Memory B cell (primary cell): ENCODE measurements at regions not wholly inside any gene's neighbourhood (a gene's known extent, or its start where the extent isn't known, plus 50 kb on each side); places are given as distances from the start of the nearest gene placed in this dataset.
"Not testable (repeated sequence)": the region's sequence is repeated elsewhere in the genome, so short reads cannot be mapped to it uniquely, and the experiment has no call there.

Experiments
- ATAC-seq: fragments of 150-1000 bp; cut with Tn5 transposase; 2 replicates; pipeline ENCODE4 v1.10.0; 2021; ENCODE audit warnings: low read depth, mild to moderate bottlenecking, moderate library complexity
- DNase-seq, 2 donors: peaks; one replicate each; pipeline ENCODE4 v3.0.0; 2022; ENCODE audit warnings: low spot score in 2 of 2
- H3K27ac Mint-ChIP-seq: one replicate; pipeline ENCODE4 v1.8.0; 2022; ENCODE audit warnings: mild to moderate bottlenecking, moderate library complexity, mixed read lengths
- H3K27me3 Mint-ChIP-seq: one replicate; pipeline ENCODE4 v1.8.0; 2022; ENCODE audit warnings: mixed read lengths
- H3K36me3 Mint-ChIP-seq: one replicate; pipeline ENCODE4 v1.8.0; 2022; ENCODE audit warnings: mild to moderate bottlenecking, mixed read lengths
- H3K4me1 Mint-ChIP-seq: one replicate; pipeline ENCODE4 v1.8.0; 2022; ENCODE audit warnings: mixed read lengths
- H3K4me3 Mint-ChIP-seq: one replicate; pipeline ENCODE4 v1.8.0; 2022; ENCODE audit warnings: mild to moderate bottlenecking, moderate library complexity, mixed read lengths
- H3K9me3 Mint-ChIP-seq: one replicate; pipeline ENCODE4 v1.8.0; 2022; ENCODE audit warnings: mixed read lengths

DNA sequence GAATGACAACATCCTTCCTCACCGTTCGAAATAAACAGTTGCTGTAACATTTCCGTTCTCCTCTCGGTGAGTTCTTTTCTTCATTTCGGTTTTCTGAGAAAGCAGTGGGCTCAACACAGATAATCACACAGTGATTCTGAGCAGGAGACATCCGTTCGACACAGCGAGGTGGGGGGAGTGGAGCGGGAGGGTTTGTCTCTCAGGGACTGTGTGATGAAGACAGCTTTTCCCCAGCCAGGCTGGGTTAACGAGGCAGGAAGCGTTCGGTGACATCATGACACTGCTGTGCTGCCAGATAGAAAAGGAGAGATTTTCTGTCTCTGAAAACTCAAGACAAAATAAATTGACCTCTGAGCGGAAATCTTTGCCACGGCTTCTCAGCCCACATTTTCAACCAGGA is 119.3 kb downstream of the CRLF2 start:
- DNase-seq (no peak), ATAC-seq (no peak)
- Mint-ChIP-seq H3K27me3 (no peaks in the 10 kb centered on the region), H3K9me3 (peaks cover 4% of the 10 kb centered on the region), H3K27ac (no peak overlapping the region), H3K4me3 (no peak overlapping the region), H3K36me3 (no peaks in the 10 kb centered on the region), H3K4me1 (no peaks in the 10 kb centered on the region)

- Mint-ChIP-seq H3K9me3 (peaks cover 7% of the 10 kb centered on the region), H3K27me3 (peaks cover 11% of the 10 kb centered on the region), H3K36me3 (no peaks in the 10 kb centered on the region), H3K4me1 (no peaks in the 10 kb centered on the region), H3K27ac (no peak overlapping the region), H3K4me3 (no peak overlapping the region)
- no peak for DNase-seq
- no peak for ATAC-seq
Observed at GRCh38 chrX:1086444-1087409, 125.7 kb downstream of the CRLF2 start.

DNA sequence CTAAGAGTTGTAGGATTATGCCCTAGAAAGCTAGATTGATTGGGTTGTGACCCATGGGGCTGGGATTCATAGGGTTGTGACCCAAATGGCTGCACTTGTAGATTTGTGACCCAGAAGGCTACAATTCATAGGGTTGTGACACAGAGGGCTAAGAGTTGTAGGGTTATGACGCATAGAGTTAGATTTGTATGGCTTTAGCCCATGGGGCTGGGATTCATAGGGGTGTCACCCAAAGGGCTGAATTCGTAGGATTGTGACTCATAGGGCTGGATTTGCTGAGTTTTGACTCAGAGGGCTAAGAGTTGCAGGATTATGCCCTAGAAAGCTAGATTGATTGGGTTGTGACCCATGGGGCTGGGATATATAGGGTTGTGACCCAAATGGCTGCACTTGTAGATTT is 126.6 kb downstream of the CRLF2 start:
- H3K36me3 Mint-ChIP-seq, ATAC-seq, H3K27ac Mint-ChIP-seq, DNase-seq, H3K4me1 Mint-ChIP-seq, H3K9me3 Mint-ChIP-seq, H3K4me3 Mint-ChIP-seq: not testable (repeated sequence)
- H3K27me3 Mint-ChIP-seq: peaks cover 11% of the 10 kb centered on the region

DNA sequence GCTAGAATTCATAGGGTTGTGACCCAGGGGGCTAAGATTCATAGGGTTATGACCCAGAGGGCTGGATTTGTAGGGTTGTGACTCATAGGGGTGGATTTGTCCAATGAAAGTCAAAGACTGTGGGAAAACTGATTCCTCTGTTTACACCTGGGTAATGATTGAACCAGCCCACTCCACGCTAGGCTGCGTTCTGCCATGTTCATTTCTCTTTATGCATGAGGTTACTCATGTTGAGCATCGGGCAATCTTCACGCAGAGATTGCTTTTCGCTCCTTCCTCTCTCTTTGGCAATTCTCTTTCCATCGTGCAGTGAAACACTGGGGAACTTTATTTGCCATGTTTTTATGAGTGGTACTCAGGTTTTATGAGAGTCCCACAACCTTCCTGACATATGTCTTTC is 127.8 kb downstream of the CRLF2 start:
- ATAC-seq: no peak
- H3K9me3 Mint-ChIP-seq: peaks cover 7% of the 10 kb centered on the region
- H3K36me3 Mint-ChIP-seq: no peaks in the 10 kb centered on the region
- peaks cover 12% of the 10 kb centered on the region for H3K27me3 Mint-ChIP-seq
- no peak for DNase-seq
- no peak overlapping the region for H3K27ac Mint-ChIP-seq
- no peak overlapping the region for H3K4me3 Mint-ChIP-seq
- no peaks in the 10 kb centered on the region for H3K4me1 Mint-ChIP-seq

GRCh38 chrX:1076871-1077651 is 135.4 kb downstream of the CRLF2 start:
- no peak for ATAC-seq
- H3K4me1 Mint-ChIP-seq: no peaks in the 10 kb centered on the region
- no peak for DNase-seq
- peaks cover 3% of the 10 kb centered on the region for H3K27me3 Mint-ChIP-seq
- H3K27ac Mint-ChIP-seq: no peak overlapping the region
- H3K9me3 Mint-ChIP-seq: peaks cover 12% of the 10 kb centered on the region
- H3K36me3 Mint-ChIP-seq: peaks cover 6% of the 10 kb centered on the region
- H3K4me3 Mint-ChIP-seq: no peak overlapping the region

GRCh38 chrX:1075741-1076140 is 136.7 kb downstream of the CRLF2 start:
- no peak for ATAC-seq
- Mint-ChIP-seq H3K9me3 (peaks cover 12% of the 10 kb centered on the region), H3K36me3 (peaks cover 6% of the 10 kb centered on the region), H3K27me3 (peaks cover 3% of the 10 kb centered on the region), H3K27ac (no peak overlapping the region), H3K4me3 (no peak overlapping the region), H3K4me1 (no peaks in the 10 kb centered on the region)
- no peak for DNase-seq

GRCh38 chrX:1075156-1075555 is 137.3 kb downstream of the CRLF2 start:
- peaks cover 2% of the 10 kb centered on the region for H3K27me3 Mint-ChIP-seq
- H3K27ac Mint-ChIP-seq: no peak overlapping the region
- DNase-seq (no peak), ATAC-seq (no peak)
- H3K9me3 Mint-ChIP-seq: peaks cover 14% of the 10 kb centered on the region
- no peak overlapping the region for H3K4me3 Mint-ChIP-seq
- H3K4me1 Mint-ChIP-seq: no peaks in the 10 kb centered on the region
- H3K36me3 Mint-ChIP-seq: peaks cover 7% of the 10 kb centered on the region

DNA sequence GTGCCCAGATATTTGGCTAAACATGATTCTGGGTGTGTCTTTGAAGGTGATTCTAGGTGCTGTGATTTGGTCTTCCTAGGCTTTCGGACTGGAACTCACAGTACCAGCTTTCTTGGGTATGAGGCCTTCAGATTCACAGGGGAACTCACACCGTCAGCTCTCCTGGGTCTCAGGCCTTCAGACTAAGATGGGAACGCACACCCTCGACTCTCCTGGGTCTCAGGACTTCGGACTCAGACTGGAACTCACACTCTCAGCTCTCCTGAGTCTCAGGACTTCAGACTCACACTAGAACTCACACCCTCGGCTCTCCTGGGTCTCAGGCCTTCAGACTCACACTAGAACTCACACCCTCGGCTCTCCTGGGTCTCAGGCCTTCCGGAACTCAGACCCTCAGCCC is 137.7 kb downstream of the CRLF2 start:
- DNase-seq (no peak), ATAC-seq (no peak)
- peaks cover 2% of the 10 kb centered on the region for H3K27me3 Mint-ChIP-seq
- peaks cover 14% of the 10 kb centered on the region for H3K9me3 Mint-ChIP-seq
- no peak overlapping the region for H3K27ac Mint-ChIP-seq
- peaks cover 7% of the 10 kb centered on the region for H3K36me3 Mint-ChIP-seq
- no peak overlapping the region for H3K4me3 Mint-ChIP-seq
- H3K4me1 Mint-ChIP-seq: no peaks in the 10 kb centered on the region

DNA sequence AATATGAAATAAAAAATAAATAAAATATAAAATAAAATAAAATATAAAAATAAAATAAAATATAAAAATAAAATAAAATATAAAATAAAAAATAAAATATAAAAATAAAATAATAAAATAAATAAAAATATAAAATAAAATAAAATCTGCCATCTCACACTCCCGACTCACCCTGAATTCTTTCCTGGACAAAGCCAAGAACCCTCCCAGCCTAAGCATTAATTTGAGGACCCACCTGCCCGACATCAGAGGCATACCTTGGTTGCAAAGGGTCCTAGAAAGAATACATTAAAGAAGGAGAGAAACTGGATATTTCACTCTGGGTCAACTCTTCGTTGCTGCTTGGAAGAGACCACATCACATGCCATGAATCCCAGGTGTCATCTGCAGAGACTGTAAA is 138.3 kb downstream of the CRLF2 start:
- Mint-ChIP-seq H3K4me1 (no peaks in the 10 kb centered on the region), H3K27ac (no peak overlapping the region), H3K36me3 (peaks cover 7% of the 10 kb centered on the region), H3K27me3 (peaks cover 2% of the 10 kb centered on the region), H3K9me3 (peaks cover 14% of the 10 kb centered on the region), H3K4me3 (no peak overlapping the region)
- DNase-seq (no peak), ATAC-seq (no peak)

DNA sequence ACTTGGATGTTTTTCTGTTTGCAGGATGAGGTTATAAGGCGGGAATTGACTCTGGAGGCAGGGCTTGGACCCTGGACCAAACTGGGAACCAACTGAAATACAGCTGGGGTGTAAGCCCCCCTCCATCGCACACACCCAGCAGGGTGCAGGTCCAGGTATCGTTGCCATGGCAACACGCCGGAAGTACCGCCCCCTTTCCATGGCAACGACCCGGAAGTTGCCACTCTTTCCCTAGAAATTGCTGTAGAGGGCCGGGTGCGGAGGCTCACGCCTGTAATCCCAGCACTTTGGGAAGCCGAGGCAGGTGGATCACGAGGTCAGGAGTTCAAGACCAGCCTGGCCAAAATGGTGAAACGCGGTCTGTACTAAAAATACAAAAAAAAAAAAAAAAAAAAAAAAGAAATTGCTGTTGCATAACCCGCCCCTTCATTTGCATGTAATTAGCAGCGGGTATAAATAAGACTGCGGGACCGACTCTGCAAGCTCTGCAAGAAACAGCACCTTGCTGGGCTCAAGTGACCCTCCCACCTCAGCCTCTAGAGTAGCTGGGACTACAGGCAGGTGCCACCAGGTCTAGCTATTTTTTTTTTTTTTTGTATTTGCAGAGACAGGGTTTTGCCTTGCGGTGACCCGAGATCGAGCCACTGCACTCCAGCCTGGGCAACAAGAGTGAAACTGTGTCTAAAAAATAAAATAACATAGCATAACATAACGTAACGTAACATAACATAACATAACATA is 139.6 kb downstream of the CRLF2 start:
- Mint-ChIP-seq H3K4me1 (no peaks in the 10 kb centered on the region), H3K36me3 (peaks cover 7% of the 10 kb centered on the region), H3K27me3 (peaks cover 2% of the 10 kb centered on the region), H3K4me3 (no peak overlapping the region), H3K9me3 (peaks cover 14% of the 10 kb centered on the region), H3K27ac (no peak overlapping the region)
- ATAC-seq: peak; percentile 37
- no peak for DNase-seq

- Mint-ChIP-seq H3K36me3 (peaks cover 7% of the 10 kb centered on the region), H3K9me3 (peaks cover 11% of the 10 kb centered on the region), H3K4me3 (no peak overlapping the region), H3K27ac (no peak overlapping the region), H3K27me3 (peaks cover 2% of the 10 kb centered on the region), H3K4me1 (no peaks in the 10 kb centered on the region)
- ATAC-seq (no peak), DNase-seq (no peak)
Observed at GRCh38 chrX:1071351-1071750, 141.1 kb downstream of the CRLF2 start.

DNA sequence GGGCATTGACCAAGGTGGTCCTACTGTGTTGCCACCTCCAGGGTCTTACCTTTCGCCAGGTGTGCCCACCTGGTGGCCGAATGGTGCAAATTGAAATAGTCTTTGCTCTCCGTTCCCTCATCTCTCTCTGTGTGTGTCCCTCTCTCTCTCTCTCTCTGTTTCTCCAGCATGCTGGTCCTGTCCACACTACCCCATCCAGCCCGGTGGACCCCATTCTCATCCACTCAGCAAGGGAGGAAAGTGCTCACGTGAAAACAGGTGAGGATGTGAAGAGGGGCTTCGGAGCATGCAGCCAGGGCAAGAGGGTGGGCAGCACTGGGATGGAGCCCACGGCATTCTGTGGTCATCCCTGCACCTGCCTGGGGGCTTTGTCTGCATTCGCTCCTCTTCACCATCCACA is 150.1 kb downstream of the CRLF2 start:
- Mint-ChIP-seq H3K27ac (no peak overlapping the region), H3K4me3 (no peak overlapping the region), H3K4me1 (no peaks in the 10 kb centered on the region), H3K36me3 (peaks cover 2% of the 10 kb centered on the region), H3K9me3 (peaks cover 7% of the 10 kb centered on the region), H3K27me3 (peaks cover 4% of the 10 kb centered on the region)
- DNase-seq (no peak), ATAC-seq (no peak)

GRCh38 chrX:1060562-1060960 is 151.9 kb downstream of the CRLF2 start:
- no peak overlapping the region for H3K4me3 Mint-ChIP-seq
- no peak for DNase-seq
- no peaks in the 10 kb centered on the region for H3K4me1 Mint-ChIP-seq
- no peak overlapping the region for H3K27ac Mint-ChIP-seq
- peaks cover 4% of the 10 kb centered on the region for H3K27me3 Mint-ChIP-seq
- no peak for ATAC-seq
- H3K36me3 Mint-ChIP-seq: peaks cover 2% of the 10 kb centered on the region
- peaks cover 8% of the 10 kb centered on the region for H3K9me3 Mint-ChIP-seq
